ENCODE measurements at regions not wholly inside any gene's neighbourhood (a gene's known extent, or its start where the extent isn't known, plus 50 kb on each side); places are given as distances from the start of the nearest gene placed in this dataset.

DNA sequence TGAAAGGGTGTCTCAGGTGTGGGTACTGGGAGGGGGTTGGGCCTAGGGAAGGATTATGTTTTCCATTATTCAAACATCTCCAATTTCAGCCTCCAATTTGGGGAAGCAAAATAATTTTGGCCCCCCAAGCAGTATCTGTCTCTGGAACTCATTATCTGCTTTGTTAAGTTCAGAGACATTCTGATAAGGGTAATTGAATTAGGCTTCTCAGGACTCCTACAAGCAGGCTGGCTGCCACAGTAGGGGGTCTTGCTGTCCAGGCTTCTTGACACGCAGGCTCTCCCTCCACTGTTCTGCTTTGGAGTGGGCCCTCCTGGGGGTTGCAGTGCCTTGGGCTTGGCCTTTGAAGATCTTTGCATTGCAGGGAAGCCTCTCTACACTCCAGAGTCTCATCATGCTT lies 108.1 kb upstream of the SIX2 start:
- H2BK5ac ChIP-seq (ENCODE audit: low read depth, low read length, poor library complexity, severe bottlenecking), result no peak overlapping the region
- WGBS, result 33% methylated on average over 1 of the region's 1 CpG
- H2AFZ ChIP-seq (ENCODE audit: low read depth, low read length), result no peak overlapping the region
- no peak overlapping the region for H3K14ac ChIP-seq (ENCODE audit: low read length in 2 of 2)
- no peak overlapping the region for H3K18ac ChIP-seq (ENCODE audit: low read depth in 1 of 2, low read length in 2 of 2)
- peak overlapping the region; percentile 95 for H2AK5ac ChIP-seq (ENCODE audit: low read length, severe bottlenecking)
- H3K9ac ChIP-seq (ENCODE audit: low read length), result no peak overlapping the region
- H4K8ac ChIP-seq (ENCODE audit: low read length), result no peak overlapping the region
- no peak overlapping the region for H3K27ac ChIP-seq (ENCODE audit: low read length, poor library complexity, severe bottlenecking)
- no peak for DNase-seq
- H3K27me3 ChIP-seq (ENCODE audit: control insufficient read depth in 1 of 2, insufficient read depth in 1 of 2, low read length in 2 of 2), result peaks cover 0 to 6% of the 10 kb centered on the region in 2 experiments
- H2BK12ac ChIP-seq (ENCODE audit: low read length in 2 of 2), result no peak overlapping the region
- no peaks in the 10 kb centered on the region for H3K36me3 ChIP-seq (ENCODE audit: control insufficient read depth in 1 of 2, insufficient read depth in 2 of 2, low read depth in 1 of 2, low read length in 2 of 2)
- no peak overlapping the region for H3K4me3 ChIP-seq (ENCODE audit: insufficient read depth in 1 of 2, low read depth in 1 of 2, low read length in 2 of 2)
- no peaks in the 10 kb centered on the region for H3K79me1 ChIP-seq (replicated peaks; ENCODE audit: low read length, poor library complexity, severe bottlenecking)
- no peak overlapping the region for H4K91ac ChIP-seq (ENCODE audit: low read length)
- peaks cover 12% of the 10 kb centered on the region for H3K4me1 ChIP-seq (ENCODE audit: control insufficient read depth, insufficient read depth, low read depth, low read length)
- H2BK15ac ChIP-seq (ENCODE audit: low read depth, poor library complexity, severe bottlenecking), result no peak overlapping the region
- no peak overlapping the region for H3K4me2 ChIP-seq (ENCODE audit: low read length, poor library complexity, severe bottlenecking)
- no peak overlapping the region for H3K23ac ChIP-seq (ENCODE audit: low read length in 2 of 2)
- H2BK120ac ChIP-seq (ENCODE audit: low read depth, low read length), result no peak overlapping the region
- H3K4ac ChIP-seq (ENCODE audit: low read depth in 1 of 2, low read length in 2 of 2), result no peak overlapping the region
- peaks cover 3% of the 10 kb centered on the region for H3K9me3 ChIP-seq (ENCODE audit: control insufficient read depth, low read length)

DNA sequence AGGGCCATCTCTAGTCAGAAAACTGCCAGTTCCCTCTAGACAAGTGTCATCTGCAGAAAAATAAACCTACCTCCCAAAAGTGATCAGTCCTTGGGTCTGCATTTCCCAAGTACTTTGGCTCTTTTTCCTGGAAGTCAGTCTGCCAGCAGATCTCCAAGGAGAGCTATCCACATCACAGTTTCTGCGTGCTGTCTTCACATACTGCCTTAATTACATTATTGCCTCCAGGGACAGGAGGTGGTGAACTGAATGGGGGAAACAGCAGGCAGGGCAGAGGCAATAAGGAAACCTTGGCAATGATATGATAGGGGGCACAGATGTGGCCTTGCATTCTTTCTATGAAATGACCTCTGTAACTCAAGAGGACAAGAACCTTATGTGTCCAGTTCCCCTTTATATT lies 105.9 kb upstream of the SIX2 start:
- Histone ChIP-seq H3K23ac (ENCODE audit: low read length in 2 of 2) (no peak overlapping the region), H3K18ac (ENCODE audit: low read depth in 1 of 2, low read length in 2 of 2) (no peak overlapping the region), H3K27me3 (ENCODE audit: control insufficient read depth in 1 of 2, insufficient read depth in 1 of 2, low read length in 2 of 2) (peaks cover 0 to 13% of the 10 kb centered on the region in 2 experiments), H2AK5ac (ENCODE audit: low read length, severe bottlenecking) (peak overlapping the region; percentile 47), H3K36me3 (ENCODE audit: control insufficient read depth in 1 of 2, insufficient read depth in 2 of 2, low read depth in 1 of 2, low read length in 2 of 2) (no peaks in the 10 kb centered on the region), H3K14ac (ENCODE audit: low read length in 2 of 2) (no peak overlapping the region), H3K4me3 (ENCODE audit: insufficient read depth in 1 of 2, low read depth in 1 of 2, low read length in 2 of 2) (no peak overlapping the region), H3K27ac (ENCODE audit: low read length, poor library complexity, severe bottlenecking) (no peak overlapping the region), H2BK5ac (ENCODE audit: low read depth, low read length, poor library complexity, severe bottlenecking) (no peak overlapping the region), H4K91ac (ENCODE audit: low read length) (no peak overlapping the region), H2BK12ac (ENCODE audit: low read length in 2 of 2) (no peak overlapping the region), H3K9ac (ENCODE audit: low read length) (no peak overlapping the region), H3K4ac (ENCODE audit: low read depth in 1 of 2, low read length in 2 of 2) (no peak overlapping the region), H3K4me1 (ENCODE audit: control insufficient read depth, insufficient read depth, low read depth, low read length) (peaks cover 5% of the 10 kb centered on the region), H2BK15ac (ENCODE audit: low read depth, poor library complexity, severe bottlenecking) (no peak overlapping the region), H2AFZ (ENCODE audit: low read depth, low read length) (no peak overlapping the region), H4K8ac (ENCODE audit: low read length) (no peak overlapping the region), H3K9me3 (ENCODE audit: control insufficient read depth, low read length) (peaks cover 3% of the 10 kb centered on the region), H2BK120ac (ENCODE audit: low read depth, low read length) (no peak overlapping the region), H3K4me2 (ENCODE audit: low read length, poor library complexity, severe bottlenecking) (no peak overlapping the region), H3K79me1 (replicated peaks; ENCODE audit: low read length, poor library complexity, severe bottlenecking) (no peaks in the 10 kb centered on the region)
- WGBS, result no CpG with 5 or more reads among the region's 1 CpG
- no peak for DNase-seq

- H3K4me3 ChIP-seq (ENCODE audit: insufficient read depth in 1 of 2, low read depth in 1 of 2, low read length in 2 of 2), result no peak overlapping the region
- no peak overlapping the region for H2BK120ac ChIP-seq (ENCODE audit: low read depth, low read length)
- no peaks in the 10 kb centered on the region for H3K36me3 ChIP-seq (ENCODE audit: control insufficient read depth in 1 of 2, insufficient read depth in 2 of 2, low read depth in 1 of 2, low read length in 2 of 2)
- no peak overlapping the region for H2AK5ac ChIP-seq (ENCODE audit: low read length, severe bottlenecking)
- no peak overlapping the region for H2BK12ac ChIP-seq (ENCODE audit: low read length in 2 of 2)
- H3K23ac ChIP-seq (ENCODE audit: low read length in 2 of 2), result no peak overlapping the region
- no peak overlapping the region for H3K27ac ChIP-seq (ENCODE audit: low read length, poor library complexity, severe bottlenecking)
- no peak overlapping the region for H4K8ac ChIP-seq (ENCODE audit: low read length)
- no peak overlapping the region for H2BK15ac ChIP-seq (ENCODE audit: low read depth, poor library complexity, severe bottlenecking)
- H3K18ac ChIP-seq (ENCODE audit: low read depth in 1 of 2, low read length in 2 of 2), result no peak overlapping the region
- DNase-seq, result no peak
- no peak overlapping the region for H4K91ac ChIP-seq (ENCODE audit: low read length)
- no peak overlapping the region for H3K4me2 ChIP-seq (ENCODE audit: low read length, poor library complexity, severe bottlenecking)
- H3K9ac ChIP-seq (ENCODE audit: low read length), result no peak overlapping the region
- H3K4ac ChIP-seq (ENCODE audit: low read depth in 1 of 2, low read length in 2 of 2), result no peak overlapping the region
- H3K4me1 ChIP-seq (ENCODE audit: control insufficient read depth, insufficient read depth, low read depth, low read length), result peaks cover 3% of the 10 kb centered on the region
- no peaks in the 10 kb centered on the region for H3K79me1 ChIP-seq (replicated peaks; ENCODE audit: low read length, poor library complexity, severe bottlenecking)
- H2BK5ac ChIP-seq (ENCODE audit: low read depth, low read length, poor library complexity, severe bottlenecking), result no peak overlapping the region
- WGBS, result 86% methylated on average over 13 of the region's 14 CpGs
- H3K9me3 ChIP-seq (ENCODE audit: control insufficient read depth, low read length), result peaks cover 3% of the 10 kb centered on the region
- H3K27me3 ChIP-seq (ENCODE audit: control insufficient read depth in 1 of 2, insufficient read depth in 1 of 2, low read length in 2 of 2), result peaks cover 0 to 20% of the 10 kb centered on the region in 2 experiments
- H3K14ac ChIP-seq (ENCODE audit: low read length in 2 of 2), result no peak overlapping the region
- no peak overlapping the region for H2AFZ ChIP-seq (ENCODE audit: low read depth, low read length)
Measured at GRCh38 chr2:45114221-45114955, 105.1 kb upstream of the SIX2 start.

- Histone ChIP-seq H2BK15ac (ENCODE audit: low read depth, poor library complexity, severe bottlenecking) (no peak overlapping the region), H3K27ac (ENCODE audit: low read length, poor library complexity, severe bottlenecking) (no peak overlapping the region), H3K9ac (ENCODE audit: low read length) (no peak overlapping the region), H4K8ac (ENCODE audit: low read length) (no peak overlapping the region), H3K4me1 (ENCODE audit: control insufficient read depth, insufficient read depth, low read depth, low read length) (peaks cover 3% of the 10 kb centered on the region), H4K91ac (ENCODE audit: low read length) (no peak overlapping the region), H2AK5ac (ENCODE audit: low read length, severe bottlenecking) (no peak overlapping the region), H2BK5ac (ENCODE audit: low read depth, low read length, poor library complexity, severe bottlenecking) (no peak overlapping the region), H2BK120ac (ENCODE audit: low read depth, low read length) (no peak overlapping the region), H3K36me3 (ENCODE audit: control insufficient read depth in 1 of 2, insufficient read depth in 2 of 2, low read depth in 1 of 2, low read length in 2 of 2) (no peaks in the 10 kb centered on the region), H3K9me3 (ENCODE audit: control insufficient read depth, low read length) (peaks cover 3% of the 10 kb centered on the region), H3K18ac (ENCODE audit: low read depth in 1 of 2, low read length in 2 of 2) (no peak overlapping the region), H3K23ac (ENCODE audit: low read length in 2 of 2) (no peak overlapping the region), H3K4me2 (ENCODE audit: low read length, poor library complexity, severe bottlenecking) (no peak overlapping the region), H3K4ac (ENCODE audit: low read depth in 1 of 2, low read length in 2 of 2) (no peak overlapping the region), H3K27me3 (ENCODE audit: control insufficient read depth in 1 of 2, insufficient read depth in 1 of 2, low read length in 2 of 2) (peaks cover 0 to 21% of the 10 kb centered on the region in 2 experiments), H2BK12ac (ENCODE audit: low read length in 2 of 2) (no peak overlapping the region), H3K79me1 (replicated peaks; ENCODE audit: low read length, poor library complexity, severe bottlenecking) (no peaks in the 10 kb centered on the region), H3K14ac (ENCODE audit: low read length in 2 of 2) (no peak overlapping the region), H3K4me3 (ENCODE audit: insufficient read depth in 1 of 2, low read depth in 1 of 2, low read length in 2 of 2) (no peak overlapping the region), H2AFZ (ENCODE audit: low read depth, low read length) (no peak overlapping the region)
- 62% methylated on average over 4 of the region's 4 CpGs for WGBS
- DNase-seq, result no peak
Measured at GRCh38 chr2:45112750-45113149, 103.5 kb upstream of the SIX2 start.
